ENCODE measurements at regions not wholly inside any gene's neighbourhood (a gene's known extent, or its start where the extent isn't known, plus 50 kb on each side); places are given as distances from the start of the nearest gene placed in this dataset.

GRCh38 chr11:93608364-93608763 is 53.1 kb upstream of the CEP295 start:
- Histone ChIP-seq H3K4me3 (no peak overlapping the region), H2AFZ (ENCODE audit: control insufficient read depth, low read depth, low read length) (no peak overlapping the region), H4K20me1 (ENCODE audit: control insufficient read depth, insufficient read depth) (no peaks in the 10 kb centered on the region), H3K9ac (ENCODE audit: control insufficient read depth, insufficient read depth, low read length) (no peak overlapping the region), H3K36me3 (ENCODE audit: control insufficient read depth in 2 of 2, insufficient read depth in 2 of 2, low read length in 1 of 2) (no peaks in the 10 kb centered on the region), H3K79me2 (ENCODE audit: control insufficient read depth, insufficient read depth, low read length) (no peaks in the 10 kb centered on the region), H3K27me3 (replicated peaks in 1 of 2; ENCODE audit: control insufficient read depth in 2 of 2, insufficient read depth in 2 of 2, low read length in 1 of 2) (no peaks in the 10 kb centered on the region), H3K27ac (ENCODE audit: control insufficient read depth, insufficient read depth) (no peak overlapping the region), H3K4me1 (ENCODE audit: control insufficient read depth, insufficient read depth, low read length) (no peaks in the 10 kb centered on the region), H3K9me3 (replicated peaks; ENCODE audit: control insufficient read depth, insufficient read depth, low read length) (no peaks in the 10 kb centered on the region), H3K4me2 (ENCODE audit: control insufficient read depth, insufficient read depth) (no peak overlapping the region)
- CTCF ChIA-PET = no interaction called here
- TF ChIP-seq, protein P1, sequence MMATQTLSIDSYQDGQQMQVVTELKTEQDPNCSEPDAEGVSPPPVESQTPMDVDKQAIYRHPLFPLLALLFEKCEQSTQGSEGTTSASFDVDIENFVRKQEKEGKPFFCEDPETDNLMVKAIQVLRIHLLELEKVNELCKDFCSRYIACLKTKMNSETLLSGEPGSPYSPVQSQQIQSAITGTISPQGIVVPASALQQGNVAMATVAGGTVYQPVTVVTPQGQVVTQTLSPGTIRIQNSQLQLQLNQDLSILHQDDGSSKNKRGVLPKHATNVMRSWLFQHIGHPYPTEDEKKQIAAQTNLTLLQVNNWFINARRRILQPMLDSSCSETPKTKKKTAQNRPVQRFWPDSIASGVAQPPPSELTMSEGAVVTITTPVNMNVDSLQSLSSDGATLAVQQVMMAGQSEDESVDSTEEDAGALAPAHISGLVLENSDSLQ (IDR thresholded peaks at IDR 0.05) = 0 out of 2 replicates have a peak, but pooled peaks have one; percentile 10
- TF ChIP-seq SPI1 (IDR thresholded peaks at IDR 0.05; ENCODE audit: borderline replicate concordance, insufficient read depth, low read depth, low read length) (peak; percentile 65; the same call in 1 of the 2 replicates), RBBP5 (conservative IDR thresholded peaks at IDR 0.05) (no peak)
- POLR2A ChIA-PET = no interaction called here
- ATAC-seq = peak; percentile 33; the same call in 2 of the 3 replicates
- RAD21 ChIA-PET (ENCODE audit: unreplicated experiment) = no interaction called here
- BruUV-seq (replicated peaks) = no TSS peak
- WGBS (ENCODE audit: insufficient coverage, insufficient replicate concordance, low lambda C conversion rate, missing lambda C conversion rate) = 11% methylated on average over 1 of the region's 1 CpG
- DNase-seq (ENCODE audit: low read depth, low spot score) = no peak
- intact Hi-C loops (cut with micrococcal nuclease; ENCODE audit: unreplicated experiment) = no loop called here
- in situ Hi-C loops (cut with MboI) = no loop called here
- FAIRE-seq = peak; percentile 71
- SMC1A ChIA-PET (ENCODE audit: uncharacterized antibody, unreplicated experiment) = interaction anchor here (0.9 kb wide), 1 partner anchor 45 kb away, joined by 3 read pairs; no protein-coding TSS in a partner anchor

GRCh38 chr11:93606721-93607120 is 54.8 kb upstream of the CEP295 start:
- H3K4me3 ChIP-seq = no peak overlapping the region
- in situ Hi-C loops (cut with MboI) (no loop called here), intact Hi-C loops (cut with micrococcal nuclease; ENCODE audit: unreplicated experiment) (no loop called here)
- H3K27me3 ChIP-seq (replicated peaks in 1 of 2; ENCODE audit: control insufficient read depth in 2 of 2, insufficient read depth in 2 of 2, low read length in 1 of 2) = no peaks in the 10 kb centered on the region
- no peak overlapping the region for H3K9ac ChIP-seq (ENCODE audit: control insufficient read depth, insufficient read depth, low read length)
- ChIA-PET CTCF (no interaction called here), POLR2A (no interaction called here), RAD21 (ENCODE audit: unreplicated experiment) (interaction anchor here (1.6 kb wide), 1 partner anchor 371 kb away, joined by 4 read pairs; no protein-coding TSS in a partner anchor), SMC1A (ENCODE audit: uncharacterized antibody, unreplicated experiment) (no interaction called here)
- ATAC-seq (no peak), FAIRE-seq (no peak), DNase-seq (ENCODE audit: low read depth, low spot score) (no peak)
- no peaks in the 10 kb centered on the region for H3K4me1 ChIP-seq (ENCODE audit: control insufficient read depth, insufficient read depth, low read length)
- H3K9me3 ChIP-seq (replicated peaks; ENCODE audit: control insufficient read depth, insufficient read depth, low read length) = no peaks in the 10 kb centered on the region
- H3K36me3 ChIP-seq (ENCODE audit: control insufficient read depth in 2 of 2, insufficient read depth in 2 of 2, low read length in 1 of 2) = no peaks in the 10 kb centered on the region
- WGBS (ENCODE audit: insufficient coverage, insufficient replicate concordance, low lambda C conversion rate, missing lambda C conversion rate) = 25% methylated on average over 3 of the region's 3 CpGs
- H2AFZ ChIP-seq (ENCODE audit: control insufficient read depth, low read depth, low read length) = no peak overlapping the region
- H3K4me2 ChIP-seq (ENCODE audit: control insufficient read depth, insufficient read depth) = no peak overlapping the region
- H3K27ac ChIP-seq (ENCODE audit: control insufficient read depth, insufficient read depth) = no peak overlapping the region
- no peaks in the 10 kb centered on the region for H3K79me2 ChIP-seq (ENCODE audit: control insufficient read depth, insufficient read depth, low read length)
- no peaks in the 10 kb centered on the region for H4K20me1 ChIP-seq (ENCODE audit: control insufficient read depth, insufficient read depth)
- no TSS peak for BruUV-seq (replicated peaks)
- TF ChIP-seq, protein P2, sequence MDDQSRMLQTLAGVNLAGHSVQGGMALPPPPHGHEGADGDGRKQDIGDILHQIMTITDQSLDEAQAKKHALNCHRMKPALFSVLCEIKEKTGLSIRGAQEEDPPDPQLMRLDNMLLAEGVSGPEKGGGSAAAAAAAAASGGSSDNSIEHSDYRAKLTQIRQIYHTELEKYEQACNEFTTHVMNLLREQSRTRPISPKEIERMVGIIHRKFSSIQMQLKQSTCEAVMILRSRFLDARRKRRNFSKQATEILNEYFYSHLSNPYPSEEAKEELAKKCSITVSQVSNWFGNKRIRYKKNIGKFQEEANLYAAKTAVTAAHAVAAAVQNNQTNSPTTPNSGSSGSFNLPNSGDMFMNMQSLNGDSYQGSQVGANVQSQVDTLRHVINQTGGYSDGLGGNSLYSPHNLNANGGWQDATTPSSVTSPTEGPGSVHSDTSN (IDR thresholded peaks at IDR 0.05; ENCODE audit: insufficient replicate concordance, low read depth, low read length) = no peak
- TF ChIP-seq ATF2 (IDR thresholded peaks at IDR 0.05; ENCODE audit: low read length) = no peak
- no peak for TF ChIP-seq ZNF274 (IDR thresholded peaks at IDR 0.05; ENCODE audit: insufficient read depth, insufficient read length)
- TF ChIP-seq, protein P3, sequence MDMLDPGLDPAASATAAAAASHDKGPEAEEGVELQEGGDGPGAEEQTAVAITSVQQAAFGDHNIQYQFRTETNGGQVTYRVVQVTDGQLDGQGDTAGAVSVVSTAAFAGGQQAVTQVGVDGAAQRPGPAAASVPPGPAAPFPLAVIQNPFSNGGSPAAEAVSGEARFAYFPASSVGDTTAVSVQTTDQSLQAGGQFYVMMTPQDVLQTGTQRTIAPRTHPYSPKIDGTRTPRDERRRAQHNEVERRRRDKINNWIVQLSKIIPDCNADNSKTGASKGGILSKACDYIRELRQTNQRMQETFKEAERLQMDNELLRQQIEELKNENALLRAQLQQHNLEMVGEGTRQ (IDR thresholded peaks at IDR 0.05; ENCODE audit: borderline replicate concordance, low read depth, low read length) = no peak
- no peak for TF ChIP-seq CEBPB (IDR thresholded peaks at IDR 0.05; ENCODE audit: borderline replicate concordance in 1 of 2, low read depth in 2 of 2, low read length in 2 of 2)
- TF ChIP-seq CHD1 (IDR thresholded peaks at IDR 0.05; ENCODE audit: low read depth, low read length) = no peak
- TF ChIP-seq ZBTB33 (IDR thresholded peaks at IDR 0.05) = no peak
- TF ChIP-seq SREBF2 (IDR thresholded peaks at IDR 0.05; ENCODE audit: low read length) = no peak

Data from GM12878 (cell line).